Trophoblast cell (in vitro differentiated cells and primary cell): ENCODE measurements at regions not wholly inside any gene's neighbourhood (a gene's known extent, or its start where the extent isn't known, plus 50 kb on each side); places are given as distances from the start of the nearest gene placed in this dataset.

ENCODE experiments used
- DNase-seq, 2 donors: peaks; one replicate each; pipeline ENCODE4 v3.0.0-alpha.2; 2016
- H2AFZ ChIP-seq: 2 replicates; pipeline ENCODE4 v1.6.1; 2013; ENCODE audit warnings: low read length, moderate library complexity, mild to moderate bottlenecking; ENCODE audit not compliant: insufficient read depth, poor library complexity
- H2AK5ac ChIP-seq: 2 replicates; pipeline ENCODE4 v1.6.1; 2013; ENCODE audit warnings: mild to moderate bottlenecking, low read length
- H2BK120ac ChIP-seq: 2 replicates; pipeline ENCODE4 v1.6.1; 2013; ENCODE audit warnings: low read length, mild to moderate bottlenecking, moderate library complexity; ENCODE audit not compliant: insufficient read depth, poor library complexity
- H2BK12ac ChIP-seq: 2 replicates; pipeline ENCODE4 v1.6.1; 2013; ENCODE audit warnings: mild to moderate bottlenecking, low read length, moderate library complexity
- H2BK5ac ChIP-seq: 2 replicates; pipeline ENCODE4 v1.6.1; 2013; ENCODE audit warnings: low read length, low read depth, moderate library complexity, mild to moderate bottlenecking; ENCODE audit not compliant: poor library complexity
- H3K14ac ChIP-seq: 2 replicates; pipeline ENCODE4 v1.6.1; 2013; ENCODE audit warnings: mild to moderate bottlenecking, low read length
- H3K18ac ChIP-seq: 2 replicates; pipeline ENCODE4 v1.6.1; 2013; ENCODE audit warnings: mild to moderate bottlenecking, low read length
- H3K23ac ChIP-seq: 2 replicates; pipeline ENCODE4 v1.6.1; 2013; ENCODE audit warnings: low read length
- H3K27ac ChIP-seq: 2 replicates; pipeline ENCODE4 v1.5.1; 2013; ENCODE audit warnings: low read depth, mild to moderate bottlenecking, inconsistent platforms, low read length, moderate library complexity
- H3K27me3 ChIP-seq: 2 replicates; pipeline ENCODE4 v1.6.1; 2013; ENCODE audit warnings: inconsistent platforms, mild to moderate bottlenecking, low read length, moderate library complexity; ENCODE audit not compliant: insufficient read depth
- H3K36me3 ChIP-seq, 2 experiments: 1 replicate in 1 of 2; 2 replicates in 1 of 2; pipeline ENCODE4 v1.6.1; 2013; ENCODE audit warnings: low read length in 2 of 2, mild to moderate bottlenecking in 2 of 2, moderate library complexity in 1 of 2; ENCODE audit not compliant: insufficient read depth in 2 of 2, control insufficient read depth in 1 of 2
- H3K4ac ChIP-seq: 2 replicates; pipeline ENCODE4 v1.6.1; 2013; ENCODE audit warnings: low read depth, mild to moderate bottlenecking, low read length, moderate library complexity
- H3K4me1 ChIP-seq, 2 experiments: 1 replicate in 1 of 2; 2 replicates in 1 of 2; pipeline ENCODE4 v1.6.1; 2013; ENCODE audit warnings: low read length in 2 of 2, mild to moderate bottlenecking in 2 of 2, moderate library complexity in 1 of 2; ENCODE audit not compliant: insufficient read depth in 2 of 2, control insufficient read depth in 1 of 2
- H3K4me2 ChIP-seq: 2 replicates; pipeline ENCODE4 v1.6.1; 2013; ENCODE audit warnings: inconsistent platforms, mild to moderate bottlenecking, low read length, moderate library complexity
- H3K4me3 ChIP-seq: 2 replicates; pipeline ENCODE4 v1.5.1; 2013; ENCODE audit warnings: mild to moderate bottlenecking, low read depth, low read length, inconsistent platforms
- H3K79me1 ChIP-seq: one replicate; pipeline ENCODE4 v1.6.1; 2013; ENCODE audit warnings: low read length
- H3K79me2 ChIP-seq: 2 replicates; pipeline ENCODE4 v1.6.1; 2013; ENCODE audit warnings: low read length, mild to moderate bottlenecking; ENCODE audit not compliant: control insufficient read depth, insufficient read depth, poor library complexity
- H3K9ac ChIP-seq: 2 replicates; pipeline ENCODE4 v1.6.1; 2013; ENCODE audit warnings: mild to moderate bottlenecking, low read length
- H3K9me3 ChIP-seq: 2 replicates; pipeline ENCODE4 v1.6.1; 2013; ENCODE audit warnings: low read depth, mild to moderate bottlenecking, control low read depth, inconsistent platforms, low read length; ENCODE audit not compliant: insufficient read depth
- H4K12ac ChIP-seq: 2 replicates; pipeline ENCODE4 v1.6.1; 2013; ENCODE audit warnings: low read depth, mild to moderate bottlenecking, low read length, moderate library complexity
- H4K8ac ChIP-seq: 2 replicates; pipeline ENCODE4 v1.6.1; 2013; ENCODE audit warnings: low read depth, mild to moderate bottlenecking, low read length, moderate library complexity
- H4K91ac ChIP-seq: one replicate; pipeline ENCODE4 v1.6.1; 2013; ENCODE audit warnings: low read depth, mild to moderate bottlenecking, low read length, moderate library complexity
- WGBS: extraction: QIAGEN DNeasy Blood & Tissue Kit; methylation state at CpG from one replicate; pipeline ENCODE4 v1.1.7; 2013; ENCODE audit warnings: missing lambda C conversion rate; ENCODE audit not compliant: insufficient read length, insufficient coverage; ENCODE audit errors: extremely low coverage; 5-methylcytosine and 5-hydroxymethylcytosine counted together

- no peak overlapping the region for H4K8ac ChIP-seq
- WGBS: no CpG with 5 or more reads among the region's 6 CpGs
- H3K79me2 ChIP-seq: no peaks in the 10 kb centered on the region
- H3K36me3 ChIP-seq: no peaks in the 10 kb centered on the region
- H3K14ac ChIP-seq: no peak overlapping the region
- H2BK5ac ChIP-seq: no peak overlapping the region
- H2BK120ac ChIP-seq: no peak overlapping the region
- H4K91ac ChIP-seq: no peak overlapping the region
- no peak overlapping the region for H2AK5ac ChIP-seq
- no peak overlapping the region for H3K18ac ChIP-seq
- H3K27ac ChIP-seq: no peak overlapping the region
- peaks cover 2% of the 10 kb centered on the region for H3K79me1 ChIP-seq
- no peak overlapping the region for H3K4ac ChIP-seq
- H3K4me3 ChIP-seq: no peak overlapping the region
- peak; percentile 95 to 99 for DNase-seq
- H3K4me2 ChIP-seq: no peak overlapping the region
- no peak overlapping the region for H3K23ac ChIP-seq
- no peak overlapping the region for H2AFZ ChIP-seq
- H3K27me3 ChIP-seq: no peaks in the 10 kb centered on the region
- H3K4me1 ChIP-seq: peaks cover 0 to 4% of the 10 kb centered on the region in 2 experiments
- H2BK12ac ChIP-seq: no peak overlapping the region
- no peak overlapping the region for H4K12ac ChIP-seq
- H3K9ac ChIP-seq: no peak overlapping the region
- no peaks in the 10 kb centered on the region for H3K9me3 ChIP-seq
These were observed 682.5 kb downstream of the NR2F2 start for GRCh38 chr15:97012986-97013385.

- Histone ChIP-seq H3K36me3 (no peaks in the 10 kb centered on the region), H3K4me3 (no peak overlapping the region), H2AK5ac (no peak overlapping the region), H3K9me3 (no peaks in the 10 kb centered on the region), H2BK12ac (no peak overlapping the region), H3K23ac (no peak overlapping the region), H3K14ac (no peak overlapping the region), H3K27me3 (no peaks in the 10 kb centered on the region), H3K4me2 (no peak overlapping the region), H3K4me1 (peaks cover 0 to 4% of the 10 kb centered on the region in 2 experiments), H2BK120ac (peak overlapping the region; percentile 72), H4K12ac (no peak overlapping the region), H3K79me1 (peaks cover 2% of the 10 kb centered on the region), H3K9ac (no peak overlapping the region), H3K79me2 (no peaks in the 10 kb centered on the region), H4K8ac (no peak overlapping the region), H3K18ac (no peak overlapping the region), H3K27ac (no peak overlapping the region), H2BK5ac (no peak overlapping the region), H4K91ac (no peak overlapping the region), H3K4ac (no peak overlapping the region), H2AFZ (no peak overlapping the region)
- DNase-seq: peak; percentile 77 to 80
- no CpG with 5 or more reads among the region's 1 CpG for WGBS
These were observed 683.0 kb downstream of the NR2F2 start for GRCh38 chr15:97013491-97013890.

- Histone ChIP-seq H4K8ac (no peak overlapping the region), H2BK120ac (no peak overlapping the region)
- no CpG with 5 or more reads among the region's 2 CpGs for WGBS
These were observed 683.5 kb downstream of the NR2F2 start for GRCh38 chr15:97014001-97014400.

GRCh38 chr15:97023488-97023844 lies 693.0 kb downstream of the NR2F2 start:
- Histone ChIP-seq H3K9ac (no peak overlapping the region), H4K12ac (no peak overlapping the region), H3K23ac (no peak overlapping the region), H3K4me2 (no peak overlapping the region), H3K4me3 (no peak overlapping the region), H2BK5ac (no peak overlapping the region), H3K14ac (no peak overlapping the region), H3K79me1 (no peaks in the 10 kb centered on the region), H3K79me2 (no peaks in the 10 kb centered on the region), H3K27ac (no peak overlapping the region), H3K36me3 (no peaks in the 10 kb centered on the region), H2BK12ac (no peak overlapping the region), H2BK120ac (no peak overlapping the region), H2AFZ (no peak overlapping the region), H2AK5ac (no peak overlapping the region), H3K18ac (no peak overlapping the region), H3K4ac (no peak overlapping the region), H3K9me3 (no peaks in the 10 kb centered on the region), H3K27me3 (no peaks in the 10 kb centered on the region), H4K8ac (no peak overlapping the region), H3K4me1 (peaks cover 0 to 3% of the 10 kb centered on the region in 2 experiments), H4K91ac (no peak overlapping the region)
- DNase-seq: no peak
- WGBS: no CpG with 5 or more reads among the region's 1 CpG

More at GRCh38 chr15:97014001-97014400, 683.5 kb downstream of the NR2F2 start:
- no peak overlapping the region for H2AK5ac ChIP-seq
- H3K79me2 ChIP-seq: no peaks in the 10 kb centered on the region
- no peak overlapping the region for H3K18ac ChIP-seq
- no peak overlapping the region for H4K12ac ChIP-seq
- no peak overlapping the region for H3K14ac ChIP-seq
- H3K23ac ChIP-seq: no peak overlapping the region
- H3K27me3 ChIP-seq: no peaks in the 10 kb centered on the region
- H3K4me2 ChIP-seq: no peak overlapping the region
- no peak overlapping the region for H2BK5ac ChIP-seq
- H2AFZ ChIP-seq: no peak overlapping the region
- H3K79me1 ChIP-seq: peaks cover 2% of the 10 kb centered on the region
- no peak for DNase-seq
- peaks cover 0 to 4% of the 10 kb centered on the region in 2 experiments for H3K4me1 ChIP-seq
- H3K36me3 ChIP-seq: no peaks in the 10 kb centered on the region
- H3K9ac ChIP-seq: no peak overlapping the region
- H3K4ac ChIP-seq: no peak overlapping the region
- no peak overlapping the region for H4K91ac ChIP-seq
- no peak overlapping the region for H2BK12ac ChIP-seq
- H3K27ac ChIP-seq: no peak overlapping the region
- H3K4me3 ChIP-seq: no peak overlapping the region
- no peaks in the 10 kb centered on the region for H3K9me3 ChIP-seq
